ENCODE measurements at regions not wholly inside any gene's neighbourhood (a gene's known extent, or its start where the extent isn't known, plus 50 kb on each side); places are given as distances from the start of the nearest gene placed in this dataset.

GRCh38 chrX:10747975-10748374 lies 127.6 kb upstream of the MID1 start:
- DNase-seq (ENCODE audit: low read depth), result no peak

- DNase-seq (ENCODE audit: low read depth), result peak; percentile 83
These were observed 128.7 kb upstream of the MID1 start for GRCh38 chrX:10749113-10749512.

GRCh38 chrX:10750581-10750980 lies 130.2 kb upstream of the MID1 start:
- peak; percentile 29 for DNase-seq (ENCODE audit: low read depth)

- no peak for DNase-seq (ENCODE audit: low read depth)
These were observed 132.7 kb upstream of the MID1 start for GRCh38 chrX:10753116-10753515.

GRCh38 chrX:10754445-10754844 lies 134.1 kb upstream of the MID1 start:
- no peak for DNase-seq (ENCODE audit: low read depth)

GRCh38 chrX:10755439-10756334 lies 135.3 kb upstream of the MID1 start:
- DNase-seq (ENCODE audit: low read depth), result peak; percentile 79

GRCh38 chrX:10756441-10756840 lies 136.1 kb upstream of the MID1 start:
- peak; percentile 91 for DNase-seq (ENCODE audit: low read depth)

GRCh38 chrX:10759141-10759799 lies 138.9 kb upstream of the MID1 start:
- DNase-seq (ENCODE audit: low read depth), result no peak

- DNase-seq (ENCODE audit: low read depth), result no peak
These were observed 141.1 kb upstream of the MID1 start for GRCh38 chrX:10761447-10761846.

GRCh38 chrX:10769195-10769594 lies 148.8 kb upstream of the MID1 start:
- peak; percentile 70 for DNase-seq (ENCODE audit: low read depth)

GRCh38 chrX:10769696-10770619 lies 149.6 kb upstream of the MID1 start:
- peak; percentile 65 for DNase-seq (ENCODE audit: low read depth)

- no peak for DNase-seq (ENCODE audit: low read depth)
These were observed 152.9 kb upstream of the MID1 start for GRCh38 chrX:10773318-10773717.

GRCh38 chrX:10781847-10782530 lies 161.6 kb upstream of the MID1 start:
- DNase-seq (ENCODE audit: low read depth), result peak; percentile 36

GRCh38 chrX:10783451-10783995 lies 163.1 kb upstream of the MID1 start:
- DNase-seq (ENCODE audit: low read depth), result no peak

- no peak for DNase-seq (ENCODE audit: low read depth)
These were observed 166.9 kb upstream of the MID1 start for GRCh38 chrX:10787264-10787663.

GRCh38 chrX:10794203-10794630 lies 173.8 kb upstream of the MID1 start:
- DNase-seq (ENCODE audit: low read depth), result peak; percentile 21

- DNase-seq (ENCODE audit: low read depth), result peak; percentile 26
These were observed 175.3 kb upstream of the MID1 start for GRCh38 chrX:10795721-10796120.

GRCh38 chrX:10797466-10797865 lies 177.1 kb upstream of the MID1 start:
- DNase-seq (ENCODE audit: low read depth), result peak; percentile 45

- DNase-seq (ENCODE audit: low read depth), result no peak
These were observed 177.7 kb upstream of the MID1 start for GRCh38 chrX:10798041-10798440.

GRCh38 chrX:10800796-10801195 lies 180.4 kb upstream of the MID1 start:
- no peak for DNase-seq (ENCODE audit: low read depth)

GRCh38 chrX:10811111-10811510 lies 190.7 kb upstream of the MID1 start:
- peak; percentile 11 for DNase-seq (ENCODE audit: low read depth)

Data from M059J (cell line).